M059J (cell line): ENCODE measurements at regions not wholly inside any gene's neighbourhood (a gene's known extent, or its start where the extent isn't known, plus 50 kb on each side); places are given as distances from the start of the nearest gene placed in this dataset.
A peak's percentile ranks its signal among the peaks of the same experiment; 100 is the strongest.
"Not testable (repeated sequence)": the region's sequence is repeated elsewhere in the genome, so short reads cannot be mapped to it uniquely, and the experiment has no call there.

Experiments used
- DNase-seq: peaks from one replicate; pipeline ENCODE4 v3.0.0-alpha.2; 2012; ENCODE audit warnings: low read depth

DNA sequence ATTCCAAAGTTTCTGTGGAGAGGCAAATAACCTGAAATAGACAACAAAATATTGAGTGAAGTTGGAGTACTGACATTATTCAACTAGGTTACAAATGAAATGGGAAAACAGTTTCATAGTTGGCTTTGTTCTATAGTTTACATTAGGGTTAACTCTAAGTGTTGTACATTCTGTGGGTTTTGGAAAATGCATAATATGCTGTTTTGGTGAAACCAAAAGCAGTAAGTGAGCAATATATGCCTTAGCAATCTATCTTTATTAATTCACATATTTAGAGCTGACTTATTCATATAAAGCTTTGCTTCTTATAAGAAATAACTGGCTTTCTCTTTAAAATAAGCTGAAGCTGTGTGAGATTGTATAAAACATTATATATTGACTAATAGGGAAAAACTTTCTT is 157.5 kb upstream of the AHI1 start:
- no peak for DNase-seq

DNA sequence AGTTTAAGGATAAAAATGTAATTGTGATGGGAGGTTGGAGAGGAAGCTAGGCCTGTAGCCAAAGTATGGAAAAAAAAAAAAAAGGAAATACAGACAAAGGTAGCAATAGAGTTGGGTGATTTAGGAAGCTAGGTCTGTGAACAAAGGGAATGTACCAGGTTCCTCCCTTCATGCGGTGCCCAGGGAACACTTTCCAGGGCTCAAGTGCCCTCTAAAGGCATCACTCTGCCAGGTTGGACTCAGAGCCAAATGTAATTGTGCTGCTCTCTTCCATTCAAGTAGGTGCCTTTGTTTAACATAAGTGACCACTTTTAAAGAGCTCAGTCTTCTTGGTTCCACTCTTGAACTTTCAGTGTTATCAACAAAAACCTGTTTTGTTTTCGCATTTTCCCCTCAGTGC is 159.7 kb upstream of the AHI1 start:
- DNase-seq, result no peak

DNA sequence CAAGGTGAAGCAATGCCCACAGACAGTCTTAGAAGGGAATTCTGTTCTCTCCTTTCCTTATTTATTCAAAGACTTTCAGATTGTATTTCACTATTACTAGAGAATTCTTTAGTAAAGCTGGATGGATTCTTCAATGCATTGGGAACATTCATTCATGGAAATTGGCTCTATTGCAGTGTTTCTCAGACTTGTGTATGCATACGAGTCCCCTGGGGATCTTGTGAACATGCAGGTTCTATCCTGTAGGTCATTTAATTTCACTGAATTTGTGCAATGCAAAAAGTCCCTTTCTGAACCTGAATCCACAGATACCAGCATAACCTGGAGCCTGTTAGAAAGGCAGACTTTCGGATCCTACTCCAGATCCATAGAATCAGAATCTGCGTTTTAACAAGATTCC is 160.9 kb upstream of the AHI1 start:
- DNase-seq, result no peak

DNA sequence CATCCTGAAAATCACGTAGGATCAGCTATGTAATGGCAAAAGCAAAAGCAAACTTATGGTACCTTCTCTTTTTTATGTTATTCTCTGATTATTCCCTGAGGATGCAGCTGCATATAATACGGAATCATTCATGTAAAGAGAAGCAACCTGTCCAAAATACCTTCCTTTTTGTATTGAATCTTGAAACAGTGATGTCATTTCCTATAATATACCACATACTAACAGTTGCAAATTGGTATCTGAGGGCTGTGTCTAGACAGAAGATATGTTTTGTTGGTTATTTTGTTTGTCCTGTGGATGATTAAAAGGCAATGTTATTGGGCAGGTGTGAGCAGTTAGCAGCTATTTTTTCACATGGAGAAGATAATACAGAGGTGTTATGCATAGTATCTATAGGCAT is 161.4 kb upstream of the AHI1 start:
- DNase-seq, result no peak

DNA sequence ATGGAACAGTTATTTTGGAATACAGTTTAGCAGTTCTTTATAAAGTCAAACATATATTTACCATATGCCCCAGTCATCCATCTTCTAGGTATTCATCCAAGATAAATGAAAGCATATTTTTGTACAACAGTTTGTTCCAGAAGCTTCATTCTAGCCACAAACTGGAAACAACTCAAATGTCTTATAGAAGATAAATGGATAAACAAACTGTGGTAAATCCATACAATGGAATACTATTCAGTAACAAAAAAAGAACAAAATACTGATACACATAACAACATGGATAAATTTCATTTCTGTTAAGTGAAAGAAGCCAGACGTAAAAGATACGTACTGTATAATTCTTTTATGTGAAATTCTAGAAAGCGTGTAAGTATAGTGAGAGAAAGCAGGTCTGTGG is 167.0 kb upstream of the AHI1 start:
- no peak for DNase-seq

DNA sequence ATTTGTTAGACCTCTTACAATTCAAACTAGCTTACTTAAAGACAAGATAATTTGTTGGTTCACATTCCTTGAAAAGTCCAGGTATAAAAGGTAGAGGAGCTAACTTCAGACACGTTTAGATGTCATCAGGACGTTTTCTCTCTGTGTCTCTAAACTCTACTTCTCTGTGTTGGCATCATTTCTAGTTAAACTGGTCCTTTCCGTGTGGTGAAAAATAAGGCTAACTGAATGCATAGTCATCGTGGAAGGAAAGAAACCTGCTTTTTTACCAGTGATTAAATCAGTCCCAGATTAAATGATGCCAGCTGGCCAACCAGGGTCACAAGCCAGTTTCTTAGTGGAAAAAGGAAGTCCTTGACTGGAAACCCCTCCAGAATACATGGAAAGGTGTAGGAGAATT is 168.4 kb upstream of the AHI1 start:
- DNase-seq, result no peak

DNA sequence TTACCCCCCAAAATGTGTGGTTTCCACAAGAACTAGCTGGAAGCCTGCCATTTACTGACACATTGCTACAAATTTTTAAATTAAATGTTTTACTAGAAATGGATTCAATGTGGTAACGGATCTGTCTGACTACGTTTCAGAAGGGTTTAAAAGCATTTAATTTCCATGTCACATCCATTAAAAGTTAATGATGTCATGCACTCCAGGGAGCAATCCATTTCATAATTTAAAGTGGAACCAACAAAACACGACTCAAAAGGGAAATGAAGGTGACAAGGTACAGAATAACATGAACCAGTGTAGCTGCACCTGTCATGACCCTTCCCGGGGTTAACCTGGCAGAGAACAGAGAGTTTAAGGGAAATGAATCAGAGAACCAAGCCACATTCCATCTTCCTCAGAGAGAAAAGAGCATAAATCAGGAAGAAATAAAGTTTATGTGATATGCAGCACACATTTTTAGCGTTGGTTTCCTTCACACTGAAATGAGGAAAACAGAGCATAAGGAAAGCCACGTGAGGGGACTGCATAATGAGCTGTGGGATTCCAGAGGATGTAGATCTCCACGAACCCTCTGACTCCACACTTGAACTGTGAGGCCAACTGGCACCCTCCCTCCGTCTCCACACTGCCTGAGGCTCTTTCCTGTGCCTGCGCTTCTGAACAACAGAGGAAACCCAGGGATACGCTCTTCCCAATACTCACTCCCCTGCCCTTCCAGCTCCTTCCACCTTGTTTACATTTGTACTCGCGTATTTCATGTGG is 170.3 kb upstream of the AHI1 start:
- peak; percentile 96 for DNase-seq

DNA sequence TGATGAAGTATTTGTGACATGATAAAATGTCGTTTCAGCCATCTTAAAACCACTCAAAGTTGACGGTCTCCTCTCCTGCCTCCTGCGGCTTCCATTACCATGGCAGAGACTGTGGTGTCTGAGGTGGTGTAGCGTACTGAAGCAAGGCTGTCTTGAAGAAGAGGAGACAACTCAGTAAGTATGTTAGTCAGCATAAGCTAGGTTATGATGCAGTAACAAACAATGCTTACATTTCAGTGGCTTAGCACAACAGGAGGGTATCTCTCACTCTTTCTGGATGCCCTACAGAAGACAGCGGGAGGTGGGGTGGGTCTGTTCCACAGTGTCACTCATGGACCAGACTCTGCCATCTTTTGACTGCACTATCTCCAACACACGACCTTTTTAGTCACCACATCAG is 174.7 kb upstream of the AHI1 start:
- no peak for DNase-seq

DNA sequence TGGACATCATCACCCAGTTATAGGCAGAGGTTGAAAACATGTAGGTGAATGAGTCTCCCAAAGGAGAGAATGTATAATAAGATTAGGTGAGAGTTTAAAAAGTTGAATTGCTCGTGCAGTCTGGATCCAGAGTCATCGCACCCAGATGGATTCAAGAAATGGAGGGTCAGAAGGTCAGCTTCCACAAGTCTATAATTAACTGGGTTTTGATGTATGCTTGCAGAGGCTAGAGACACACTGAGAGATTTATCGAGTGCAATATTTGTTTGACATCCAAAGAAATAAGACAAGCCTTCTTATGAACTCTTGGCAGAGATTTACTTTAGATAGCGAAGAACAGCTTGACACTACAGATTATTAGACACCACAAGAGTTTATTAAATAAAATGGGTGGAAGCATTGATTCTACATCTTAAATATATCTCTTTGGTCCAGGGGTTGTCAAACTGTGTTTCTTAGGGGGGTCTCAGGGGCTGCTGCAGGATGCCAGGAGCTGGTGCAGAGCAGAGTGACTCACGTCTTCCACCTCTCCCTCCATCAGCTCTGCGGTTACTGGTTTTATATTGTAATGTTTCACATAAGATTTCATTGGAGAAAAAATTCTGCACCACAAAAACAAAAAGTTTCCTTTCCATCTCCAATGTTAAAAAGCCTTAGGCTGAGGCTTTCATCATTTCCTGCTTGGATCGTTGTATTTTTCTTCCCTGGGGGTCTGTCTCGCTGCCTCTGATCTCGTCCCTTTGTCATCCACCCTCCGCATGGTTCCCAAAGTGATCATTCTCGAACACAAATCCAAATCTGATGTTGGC is 176.2 kb upstream of the AHI1 start:
- DNase-seq, result peak; percentile 89

DNA sequence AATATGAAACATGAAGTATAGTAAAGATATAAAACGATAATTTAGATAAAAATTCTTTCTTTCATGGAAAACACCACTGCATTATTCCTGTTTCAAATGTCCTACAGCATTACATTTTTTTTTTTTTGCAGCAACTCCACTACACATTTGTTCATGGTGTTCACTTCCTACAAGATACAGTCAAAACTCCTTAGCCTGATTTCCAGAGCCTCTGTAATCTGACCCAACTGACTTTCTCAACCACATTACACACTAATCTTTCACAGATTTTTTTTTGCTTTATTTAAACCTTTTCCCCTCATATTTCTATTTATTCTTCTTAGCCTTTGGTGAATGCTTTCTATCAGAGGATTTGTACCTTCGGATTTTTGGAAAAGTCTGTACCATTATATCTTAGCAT is 176.5 kb upstream of the PDE7B start:
- DNase-seq, result peak; percentile 45

DNA sequence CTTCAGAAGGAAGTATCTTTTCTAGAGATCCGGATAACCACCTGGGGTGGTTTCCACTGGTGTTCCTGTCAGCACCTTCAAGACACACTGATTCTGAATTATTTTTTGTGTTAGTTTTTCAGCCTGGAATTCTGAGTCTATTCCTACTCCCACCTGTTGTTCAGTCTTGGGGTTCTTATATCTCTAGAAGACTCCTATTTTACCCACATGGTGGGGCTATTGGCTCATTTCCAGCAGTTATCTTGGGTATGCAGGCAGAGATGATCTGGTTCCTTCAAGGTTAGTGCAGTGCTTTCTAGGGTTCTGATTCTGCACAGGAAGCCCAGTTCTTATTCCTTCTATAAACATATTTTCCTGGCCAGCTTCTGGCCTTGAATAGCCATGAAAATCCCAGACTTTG is 175.6 kb upstream of the PDE7B start:
- DNase-seq, result peak; percentile 75

DNA sequence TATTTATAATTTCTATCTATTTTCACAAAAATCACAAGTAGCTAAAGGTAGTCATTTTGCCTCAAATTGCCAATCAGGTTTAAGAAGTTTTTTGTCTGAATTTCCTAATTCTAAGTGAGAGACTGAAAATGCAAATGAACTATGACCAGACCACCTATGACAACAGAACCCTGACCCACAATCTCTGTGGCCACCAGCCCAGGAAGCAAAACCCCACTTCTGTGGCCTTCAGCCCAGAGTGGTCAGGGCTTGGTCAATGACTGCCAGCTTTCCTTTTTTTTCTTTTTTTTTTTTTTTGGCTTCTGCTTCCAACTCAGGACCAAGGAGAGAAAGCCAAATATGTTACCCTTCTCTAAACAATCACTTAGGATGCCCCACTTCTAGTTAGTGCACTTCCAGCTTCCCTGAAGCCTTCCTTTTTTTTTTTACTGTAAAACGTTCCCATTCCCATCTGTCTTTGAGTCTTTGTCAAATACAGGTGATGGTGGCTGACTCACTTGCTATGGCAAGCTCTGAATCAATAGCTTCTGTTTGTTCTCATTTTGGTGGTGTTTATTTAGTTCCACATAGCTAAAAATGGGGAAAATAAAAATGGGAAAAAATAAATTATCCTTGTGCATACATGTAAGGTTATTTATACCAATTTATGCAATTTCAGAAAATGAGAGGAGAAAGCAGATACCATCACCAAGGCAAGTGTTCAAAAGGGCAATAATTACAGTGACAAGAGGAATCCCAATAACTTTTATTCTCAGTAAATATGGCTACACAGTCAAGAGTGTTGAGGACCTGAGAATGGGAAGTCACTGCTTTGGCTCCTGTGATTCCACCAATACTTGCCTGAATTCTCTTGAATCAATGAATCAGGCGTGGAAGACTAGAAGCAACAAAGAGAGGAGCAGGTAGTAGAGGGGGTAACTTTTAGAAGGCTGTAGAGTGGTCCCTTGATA is 170.3 kb upstream of the PDE7B start:
- peak; percentile 45 for DNase-seq

DNA sequence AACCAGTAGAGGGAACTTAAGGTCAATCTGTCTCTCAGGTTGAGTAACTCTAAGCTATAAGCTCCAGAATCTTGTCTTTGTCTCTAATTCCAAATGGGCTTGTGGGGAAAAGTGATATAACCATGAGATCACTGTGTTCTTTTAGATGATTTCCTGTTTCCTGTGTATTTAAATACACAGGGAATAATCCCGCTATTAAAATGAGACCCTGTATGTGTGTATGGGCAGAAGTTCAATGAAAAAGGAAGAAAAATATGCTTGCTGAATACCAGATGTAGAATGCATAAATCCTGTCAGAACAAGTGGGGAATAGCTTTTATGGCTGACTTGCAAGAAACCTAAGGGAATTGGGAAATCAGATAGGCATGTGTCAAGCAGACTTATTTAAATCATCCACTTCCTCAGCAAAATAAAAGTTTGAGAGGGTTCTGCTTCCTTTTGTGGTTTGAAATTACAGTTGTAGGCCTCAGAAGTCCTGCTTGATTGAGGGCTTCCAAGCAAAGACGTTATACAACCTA is 164.7 kb upstream of the PDE7B start:
- no peak for DNase-seq

DNA sequence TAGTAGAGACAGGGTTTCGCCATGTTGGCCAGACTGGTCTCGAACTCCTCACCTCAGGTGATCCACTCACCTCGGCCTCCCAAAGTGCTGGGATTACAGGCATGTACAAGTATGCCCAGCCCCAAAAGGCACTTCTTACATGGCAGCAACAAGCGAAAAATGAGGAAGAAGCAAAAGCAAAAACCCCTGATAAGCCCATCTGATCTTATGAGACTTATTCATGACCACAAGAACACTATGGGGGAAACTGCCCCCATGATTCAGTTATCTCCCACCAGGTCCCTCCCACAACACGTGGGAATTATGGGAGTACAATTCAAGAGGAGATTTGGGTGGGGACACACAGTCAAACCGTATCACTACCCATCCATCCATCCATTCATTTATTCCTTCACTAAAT is 163.0 kb upstream of the PDE7B start:
- DNase-seq, result not testable (repeated sequence)

DNA sequence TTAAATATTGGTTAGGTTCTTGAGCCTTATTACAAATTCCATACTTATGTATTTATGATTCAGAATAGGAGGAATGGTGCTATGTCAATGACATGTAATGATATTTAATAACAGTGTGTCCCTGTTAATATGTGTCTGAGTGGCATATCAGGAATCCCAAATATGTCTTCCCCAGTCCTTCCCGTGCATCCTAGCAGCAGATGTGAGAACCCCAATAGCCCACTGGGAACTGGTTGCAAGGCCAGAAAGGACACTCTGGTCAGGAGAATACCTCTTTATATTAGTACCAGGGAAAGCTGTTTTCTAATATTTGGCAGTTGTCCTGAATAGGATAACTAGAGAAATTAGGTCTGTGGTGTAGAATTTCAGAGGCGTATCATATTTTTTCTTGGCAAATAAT is 159.1 kb upstream of the PDE7B start:
- DNase-seq, result no peak

DNA sequence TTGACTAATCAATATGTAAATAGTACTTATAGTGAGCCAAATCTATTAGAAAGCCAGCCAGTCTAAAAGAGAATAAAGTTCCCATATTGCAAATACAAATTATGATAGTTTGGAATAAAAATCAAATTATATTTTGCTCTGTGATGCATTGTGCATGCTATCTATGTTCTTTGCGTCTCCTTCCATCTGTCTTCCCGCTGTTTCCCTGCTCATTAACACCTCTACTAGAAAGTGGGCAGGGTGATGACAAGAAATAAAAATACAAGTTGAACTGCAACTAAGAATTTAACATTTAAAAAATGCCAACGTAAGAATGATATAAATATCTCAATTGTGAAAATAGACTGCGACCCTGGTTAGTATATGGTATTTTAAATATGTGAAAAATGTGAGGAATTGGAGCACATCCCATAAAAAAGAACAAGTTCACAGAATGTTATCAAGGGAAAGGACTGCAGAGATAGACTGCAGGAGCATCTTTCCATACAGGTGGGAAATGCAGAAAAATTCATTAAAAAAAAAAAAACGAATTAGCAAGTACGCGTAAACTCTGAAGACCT is 157.6 kb upstream of the PDE7B start:
- DNase-seq, result peak; percentile 24

DNA sequence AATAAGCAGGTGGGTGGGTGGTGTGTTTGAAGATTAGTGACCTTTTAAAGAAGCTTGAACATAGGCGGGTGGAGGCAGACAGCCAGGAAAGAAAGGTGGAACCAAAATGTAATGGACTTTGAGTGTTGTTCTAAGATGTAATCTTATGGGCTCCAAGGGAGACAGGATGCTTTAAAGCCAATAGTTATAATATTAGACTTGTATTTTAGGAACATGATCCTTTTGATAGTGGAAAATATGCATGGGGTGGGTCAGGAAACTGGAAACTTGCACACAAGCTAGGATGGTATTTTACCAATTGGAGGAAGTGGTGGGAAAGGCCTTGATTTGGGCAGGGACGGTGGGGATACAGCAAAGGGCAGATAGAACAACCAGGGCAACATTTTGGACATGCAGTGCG is 151.8 kb upstream of the PDE7B start:
- no peak for DNase-seq

DNA sequence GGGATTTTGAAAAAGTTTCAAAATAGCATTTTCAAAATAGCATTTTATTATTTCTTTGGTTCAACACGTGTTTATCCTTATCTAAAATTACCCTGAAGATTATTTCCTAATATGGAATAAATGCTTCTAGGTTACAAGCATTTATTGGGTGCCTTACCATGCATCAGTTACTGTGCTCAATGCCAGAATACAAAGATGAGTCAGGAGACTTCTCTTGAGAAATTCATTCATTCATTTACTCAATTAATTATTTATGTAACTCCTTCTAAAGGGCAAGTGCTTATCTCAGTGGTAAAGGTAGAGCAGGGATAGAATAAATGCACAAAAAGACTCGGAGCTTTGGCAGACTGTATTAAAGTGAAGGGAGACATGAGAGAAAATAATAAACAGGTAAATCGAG is 150.1 kb upstream of the PDE7B start:
- no peak for DNase-seq

DNA sequence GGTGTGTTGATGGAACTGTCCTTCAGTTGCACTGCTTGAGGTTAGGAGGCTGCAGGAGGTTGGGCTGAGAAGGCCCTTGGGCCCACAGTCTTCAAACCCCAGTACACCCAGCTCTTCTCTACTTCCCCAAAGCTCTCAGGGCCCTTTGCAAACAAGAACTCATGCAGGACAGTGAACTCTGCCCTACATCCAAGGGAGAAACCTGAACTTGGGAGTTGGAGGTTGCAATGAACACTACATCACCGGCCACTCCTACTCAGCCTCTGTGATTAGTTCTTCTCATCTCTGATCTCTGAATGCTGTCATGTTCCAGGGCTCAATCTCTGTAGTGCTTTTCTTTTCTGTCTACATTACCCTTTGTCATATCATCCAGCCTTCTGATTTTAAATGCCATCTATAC is 148.5 kb upstream of the PDE7B start:
- DNase-seq, result no peak

DNA sequence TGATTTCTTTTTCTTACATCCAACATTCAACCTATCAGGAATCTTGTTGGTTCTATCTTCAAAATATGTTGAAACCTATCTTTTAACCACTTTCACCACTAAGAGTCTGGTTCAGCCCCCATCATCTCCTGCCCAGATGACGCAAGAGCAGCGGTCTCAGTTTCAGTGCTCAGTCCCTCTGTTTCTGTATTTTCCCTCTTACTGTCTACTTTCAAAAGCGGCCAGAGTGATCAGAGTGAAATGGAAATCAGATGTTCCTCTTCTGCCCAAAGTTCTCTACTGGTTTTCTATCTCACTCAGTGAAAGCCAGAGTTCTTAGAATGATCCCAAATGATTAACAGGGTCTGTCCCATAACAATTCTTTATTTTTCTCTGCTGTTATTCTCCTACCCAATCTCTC is 147.9 kb upstream of the PDE7B start:
- no peak for DNase-seq

DNA sequence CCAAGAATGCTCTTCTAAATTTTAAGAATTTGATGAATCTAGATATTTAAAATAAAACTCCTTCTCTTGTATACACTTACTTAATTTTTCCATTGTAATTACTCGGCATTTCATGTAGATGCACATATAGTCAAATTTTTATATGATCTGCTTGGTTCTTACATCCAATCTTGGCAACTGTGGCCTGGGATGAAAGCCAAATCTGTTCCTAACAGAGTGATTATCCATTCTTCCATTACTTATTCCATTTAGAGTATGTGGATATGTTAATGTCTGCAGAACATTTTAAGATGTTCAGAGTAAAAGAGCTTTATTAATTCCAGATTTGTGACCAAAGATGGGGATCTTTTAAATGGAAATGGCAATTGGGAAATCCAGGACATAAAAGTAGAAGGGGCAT is 144.1 kb upstream of the PDE7B start:
- DNase-seq, result no peak

DNA sequence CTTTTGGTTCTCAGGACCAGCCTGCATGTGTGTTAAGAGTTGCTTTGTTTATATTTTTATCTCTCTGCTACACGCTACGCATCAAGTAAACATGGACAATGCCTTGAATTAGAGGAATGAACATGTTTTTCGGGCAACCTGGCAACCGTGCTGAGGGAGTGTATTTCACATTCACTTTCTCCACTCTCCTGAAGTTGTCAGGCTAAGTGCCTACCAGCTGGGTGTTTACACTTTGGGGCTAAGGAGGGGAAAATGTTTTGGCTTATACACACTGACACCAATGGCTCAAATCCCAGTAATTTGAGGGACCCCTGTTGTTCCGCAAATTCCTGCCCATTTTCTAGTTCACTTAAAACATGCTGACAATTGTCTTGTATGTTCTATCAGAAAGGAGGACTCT is 141.5 kb upstream of the PDE7B start:
- no peak for DNase-seq
